LNCaP clone FGC (cell line): ENCODE measurements at regions not wholly inside any gene's neighbourhood (a gene's known extent, or its start where the extent isn't known, plus 50 kb on each side); places are given as distances from the start of the nearest gene placed in this dataset.

ENCODE experiments used
- DNase-seq: peaks from one replicate; pipeline ENCODE4 v3.0.0-alpha.2; 2011; ENCODE audit warnings: low read depth
- H3K4me3 ChIP-seq: 2 replicates; pipeline ENCODE4 v1.5.1; 2011; ENCODE audit warnings: mild to moderate bottlenecking, low read depth, low read length, control low read depth
- CTCF ChIP-seq: IDR thresholded peaks from 2 replicates; pipeline ENCODE4 v1.5.1; 2012; ENCODE audit warnings: mild to moderate bottlenecking; ENCODE audit not compliant: control insufficient read depth, insufficient read depth; ENCODE audit errors: extremely low read depth

GRCh38 chr10:78533098-78533497, 499.4 kb downstream of the RPS24 start:
- H3K4me3 ChIP-seq, result no peak overlapping the region
- no peak for TF ChIP-seq CTCF
- no peak for DNase-seq

DNA sequence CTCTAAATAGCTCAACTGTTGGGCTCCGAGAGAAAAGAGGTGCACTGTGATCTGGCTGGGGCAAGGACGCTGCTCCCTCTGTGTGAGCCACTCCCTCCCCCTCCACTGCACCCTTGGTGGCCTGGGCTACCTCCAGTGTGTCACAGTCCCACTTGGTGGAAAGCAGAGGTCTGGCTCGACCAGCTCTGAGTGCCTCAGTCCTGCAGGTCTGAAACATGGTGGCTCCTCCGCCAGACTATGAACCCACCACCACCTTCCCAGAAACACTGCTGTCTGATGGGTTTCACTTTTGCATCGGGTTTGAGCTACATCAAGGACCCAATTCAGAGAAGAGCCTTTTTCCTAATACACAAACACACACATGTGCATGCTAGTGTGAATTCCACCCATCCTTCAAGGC, 500.1 kb downstream of the RPS24 start:
- DNase-seq, result no peak
- no peak overlapping the region for H3K4me3 ChIP-seq
- TF ChIP-seq CTCF, result no peak

GRCh38 chr10:78535716-78536218, 502.1 kb downstream of the RPS24 start:
- no peak for DNase-seq
- no peak overlapping the region for H3K4me3 ChIP-seq
- no peak for TF ChIP-seq CTCF

GRCh38 chr10:78537018-78537417, 503.4 kb downstream of the RPS24 start:
- DNase-seq, result no peak

GRCh38 chr10:78539247-78539766, 505.6 kb downstream of the RPS24 start:
- no peak for DNase-seq
- H3K4me3 ChIP-seq, result no peak overlapping the region
- TF ChIP-seq CTCF, result no peak

More at GRCh38 chr10:78537018-78537417, 503.4 kb downstream of the RPS24 start:
- H3K4me3 ChIP-seq, result no peak overlapping the region
- no peak for TF ChIP-seq CTCF

DNA sequence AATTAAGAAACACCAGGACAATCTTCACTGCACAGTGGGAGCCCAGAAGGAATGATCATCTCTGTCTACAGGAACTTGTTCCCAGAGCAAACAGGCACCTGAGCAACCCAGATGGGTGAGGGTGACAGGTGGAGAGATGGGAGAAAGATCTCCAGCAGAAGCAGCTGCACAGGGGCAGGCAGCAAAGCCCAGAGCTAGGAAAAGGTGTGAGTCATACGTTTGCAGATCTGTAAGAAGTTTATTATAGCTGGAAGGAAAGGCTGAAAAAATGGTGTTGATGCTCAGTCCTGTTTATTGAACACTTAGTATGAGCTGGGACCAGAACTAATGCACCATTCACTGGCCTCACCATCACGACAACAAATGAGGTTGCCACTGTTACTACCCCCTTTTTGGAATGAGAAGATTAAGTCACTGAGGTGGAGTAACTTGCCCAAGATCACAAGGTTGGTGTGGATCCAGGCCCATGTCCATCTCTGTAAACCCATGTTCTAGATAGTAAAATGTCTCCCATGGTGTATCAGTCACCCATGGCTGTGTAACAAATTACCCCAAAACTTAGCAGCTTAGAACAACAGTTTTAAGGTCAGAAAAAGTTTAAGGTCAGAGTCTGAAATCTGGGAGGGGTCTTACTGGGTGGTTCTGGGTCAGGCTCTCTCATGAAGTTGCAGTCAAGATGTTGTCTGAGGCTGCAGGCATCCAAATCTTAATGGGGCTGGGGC, 506.9 kb downstream of the RPS24 start:
- DNase-seq, result no peak
- no peak overlapping the region for H3K4me3 ChIP-seq
- TF ChIP-seq CTCF, result no peak
